Sigmoid colon (tissue), 6 donors: ENCODE measurements at regions not wholly inside any gene's neighbourhood (a gene's known extent, or its start where the extent isn't known, plus 50 kb on each side); places are given as distances from the start of the nearest gene placed in this dataset.

Experiments
- DNase-seq: peaks from one replicate; pipeline ENCODE4 v3.0.0-alpha.2; 2019
- H3K27ac ChIP-seq, 4 donors: fragments of 200-600 bp; sonication (generic); one replicate each; pipeline ENCODE4 v1.5.1; 2016 to 2019; ENCODE audit warnings: mild to moderate bottlenecking in 1 of 4
- H3K27me3 ChIP-seq, 3 donors: fragments of 200-600 bp; sonication (generic); one replicate each; pipeline ENCODE4 v1.5.1; 2019; ENCODE audit warnings: mild to moderate bottlenecking in 1 of 3
- H3K36me3 ChIP-seq, 4 donors: fragments of 200-600 bp; sonication (generic); one replicate each; pipeline ENCODE4 v1.5.1; 2016 to 2019
- H3K4me1 ChIP-seq, 4 donors: fragments of 200-600 bp; sonication (generic); one replicate each; pipeline ENCODE4 v1.5.1; 2017 to 2019
- H3K4me3 ChIP-seq, 4 donors: fragments of 200-600 bp; sonication (generic); one replicate each; pipeline ENCODE4 v1.5.1; 2017 to 2019; ENCODE audit warnings: mild to moderate bottlenecking in 2 of 4, moderate library complexity in 1 of 4
- H3K9me3 ChIP-seq, 4 donors: fragments of 200-600 bp in 3 of 4; sonication (generic) in 3 of 4; one replicate each; pipeline versions ENCODE4 v1.5.1 to v1.6.1; 2013 to 2019
- EP300 ChIP-seq, 4 donors: sonication (generic); formaldehyde crosslinking; IDR thresholded peaks; one replicate each; pipeline ENCODE4 v1.6.1; 2017; ENCODE audit warnings: antibody characterized with exemption in 4 of 4
- POLR2A ChIP-seq, 2 donors: fragments of 450-650 bp; IDR thresholded peaks; one replicate each; pipeline ENCODE4 v1.6.1; 2016; ENCODE audit warnings: antibody characterized with exemption in 2 of 2, mild to moderate bottlenecking in 2 of 2, moderate library complexity in 2 of 2
- POLR2AphosphoS5 ChIP-seq, 4 donors: sonication (generic); formaldehyde crosslinking; IDR thresholded peaks; one replicate each; pipeline ENCODE4 v1.6.1; 2017; ENCODE audit warnings: antibody characterized with exemption in 4 of 4
- WGBS, 2 donors: extraction: QIAGEN DNeasy Blood & Tissue Kit; methylation state at CpG; one replicate each; pipeline ENCODE4 v1.1.7; 2013; 5-methylcytosine and 5-hydroxymethylcytosine counted together
- intact Hi-C: fragments of 100-400 bp; cut with DNase I; formaldehyde crosslinking; loops from one replicate; pipeline ENCODE4 v1.15.1; 2023
- TF ChIP-seq, protein P1 (sequence below), 4 experiments: fragments of 450-650 bp in 3 of 4; fragments of 200-600 bp in 1 of 4; IDR thresholded peaks; one replicate each; pipeline ENCODE4 v1.5.1; 2016 to 2019; ENCODE audit warnings: antibody characterized with exemption in 4 of 4, mild to moderate bottlenecking in 3 of 4, moderate library complexity in 2 of 4
- donor health status: healthy with polysubstance abuse.
- donor health status: healthy.

DNA sequence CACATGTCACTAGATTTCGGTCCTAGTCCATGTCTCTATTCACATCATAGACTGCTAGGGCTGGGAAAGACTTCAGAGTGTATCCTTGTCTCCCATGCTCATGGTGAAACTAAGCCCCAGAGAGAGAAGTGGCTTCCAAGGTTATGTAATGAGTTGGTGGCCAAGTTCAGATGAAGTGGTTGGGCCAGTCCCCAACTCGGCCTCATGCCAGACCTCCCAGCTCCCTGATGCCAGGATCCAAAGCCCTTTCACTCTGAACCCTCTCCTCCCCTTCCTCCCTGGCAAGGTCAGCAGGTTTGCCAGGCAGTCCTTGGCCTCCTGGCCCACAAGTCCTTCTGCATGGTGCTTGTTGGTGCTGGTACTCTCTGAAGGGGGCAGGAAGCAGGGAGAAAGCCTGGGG, 189.7 kb downstream of the AXIN2 start:
- intact Hi-C loops, result no loop called here
- no peak overlapping the region for H3K4me3 ChIP-seq
- H3K27me3 ChIP-seq, result peaks cover 0 to 13% (median 0%) of the 10 kb centered on the region in 3 donors
- no peaks in the 10 kb centered on the region for H3K9me3 ChIP-seq
- no peaks in the 10 kb centered on the region for H3K4me1 ChIP-seq
- H3K36me3 ChIP-seq, result no peaks in the 10 kb centered on the region
- no peak for TF ChIP-seq POLR2A (IDR thresholded peaks at IDR 0.05)
- TF ChIP-seq EP300 (IDR thresholded peaks at IDR 0.05), result no peak
- TF ChIP-seq, protein P1, sequence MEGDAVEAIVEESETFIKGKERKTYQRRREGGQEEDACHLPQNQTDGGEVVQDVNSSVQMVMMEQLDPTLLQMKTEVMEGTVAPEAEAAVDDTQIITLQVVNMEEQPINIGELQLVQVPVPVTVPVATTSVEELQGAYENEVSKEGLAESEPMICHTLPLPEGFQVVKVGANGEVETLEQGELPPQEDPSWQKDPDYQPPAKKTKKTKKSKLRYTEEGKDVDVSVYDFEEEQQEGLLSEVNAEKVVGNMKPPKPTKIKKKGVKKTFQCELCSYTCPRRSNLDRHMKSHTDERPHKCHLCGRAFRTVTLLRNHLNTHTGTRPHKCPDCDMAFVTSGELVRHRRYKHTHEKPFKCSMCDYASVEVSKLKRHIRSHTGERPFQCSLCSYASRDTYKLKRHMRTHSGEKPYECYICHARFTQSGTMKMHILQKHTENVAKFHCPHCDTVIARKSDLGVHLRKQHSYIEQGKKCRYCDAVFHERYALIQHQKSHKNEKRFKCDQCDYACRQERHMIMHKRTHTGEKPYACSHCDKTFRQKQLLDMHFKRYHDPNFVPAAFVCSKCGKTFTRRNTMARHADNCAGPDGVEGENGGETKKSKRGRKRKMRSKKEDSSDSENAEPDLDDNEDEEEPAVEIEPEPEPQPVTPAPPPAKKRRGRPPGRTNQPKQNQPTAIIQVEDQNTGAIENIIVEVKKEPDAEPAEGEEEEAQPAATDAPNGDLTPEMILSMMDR (IDR thresholded peaks at IDR 0.05), result no peak
- TF ChIP-seq POLR2AphosphoS5 (IDR thresholded peaks at IDR 0.05), result no peak
- 23 to 76% methylated on average over 2 of the region's 2 CpGs for WGBS, 2 donors
- no peak for DNase-seq
- no peak overlapping the region for H3K27ac ChIP-seq

DNA sequence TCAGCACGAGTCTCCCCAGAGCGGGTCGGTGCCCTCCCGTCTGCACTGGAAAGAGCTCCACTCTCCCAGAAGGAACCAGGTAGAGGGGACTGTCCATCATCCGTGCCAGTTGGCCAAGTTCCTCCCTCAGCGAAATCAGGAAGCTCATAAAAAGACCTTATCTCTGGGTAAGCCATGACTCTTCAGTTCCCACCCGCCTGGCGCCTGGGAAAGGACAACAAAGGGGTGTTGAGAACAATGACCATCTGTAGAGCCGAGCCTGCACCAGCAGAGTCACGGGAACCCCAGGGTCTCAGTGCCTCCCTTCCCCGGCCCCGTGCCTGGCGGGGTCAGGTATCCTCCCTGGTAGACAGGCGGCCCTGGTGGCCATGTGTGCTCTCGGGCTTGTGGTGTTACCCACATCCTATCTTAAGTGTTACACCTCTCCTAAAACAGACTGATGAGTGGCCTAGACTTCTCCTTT, 190.7 kb downstream of the AXIN2 start:
- intact Hi-C loops, result no loop called here
- no peak for DNase-seq

DNA sequence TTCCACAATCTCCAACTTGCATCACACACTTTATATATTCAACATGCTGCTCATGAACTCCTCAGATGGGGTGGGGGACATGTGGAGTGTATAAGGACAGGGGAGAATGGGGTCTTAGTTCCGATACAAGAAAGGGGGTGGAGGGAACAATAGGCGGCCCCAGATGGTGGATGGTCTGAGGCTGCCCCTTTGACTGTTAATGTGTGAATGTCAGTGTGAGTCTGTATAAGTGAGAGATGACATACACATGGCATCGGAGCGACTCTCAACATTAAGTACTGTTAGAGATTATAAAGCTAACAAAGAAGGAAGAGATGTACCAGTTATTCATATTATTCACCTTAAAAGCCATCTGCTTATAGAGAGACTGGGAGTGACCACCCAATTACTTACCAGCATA, 193.1 kb downstream of the AXIN2 start:
- Histone ChIP-seq H3K4me3 (no peak overlapping the region), H3K4me1 (no peaks in the 10 kb centered on the region), H3K27ac (no peak overlapping the region), H3K36me3 (no peaks in the 10 kb centered on the region), H3K9me3 (no peaks in the 10 kb centered on the region), H3K27me3 (peaks cover 0 to 13% (median 0%) of the 10 kb centered on the region in 3 donors)
- DNase-seq, result no peak
- TF ChIP-seq, protein P1 (IDR thresholded peaks at IDR 0.05), result no peak
- TF ChIP-seq EP300 (IDR thresholded peaks at IDR 0.05) (no peak), POLR2AphosphoS5 (IDR thresholded peaks at IDR 0.05) (no peak), POLR2A (IDR thresholded peaks at IDR 0.05) (no peak)
- 89 to 93% methylated on average over 4 of the region's 4 CpGs for WGBS, 2 donors
- intact Hi-C loops, result no loop called here

More for the DNA sequence above, 190.7 kb downstream of the AXIN2 start:
- Histone ChIP-seq H3K27me3 (peaks cover 0 to 13% (median 0%) of the 10 kb centered on the region in 3 donors), H3K4me3 (no peak overlapping the region), H3K4me1 (no peaks in the 10 kb centered on the region), H3K9me3 (no peaks in the 10 kb centered on the region), H3K27ac (no peak overlapping the region), H3K36me3 (no peaks in the 10 kb centered on the region)
- 8 to 27% methylated on average over 15 of the region's 15 CpGs for WGBS, 2 donors
- TF ChIP-seq, protein P1 (IDR thresholded peaks at IDR 0.05), result no peak
- peak in 1 of 2 donors; percentile 26 for TF ChIP-seq POLR2A (IDR thresholded peaks at IDR 0.05)
- TF ChIP-seq EP300 (IDR thresholded peaks at IDR 0.05), result no peak

DNA sequence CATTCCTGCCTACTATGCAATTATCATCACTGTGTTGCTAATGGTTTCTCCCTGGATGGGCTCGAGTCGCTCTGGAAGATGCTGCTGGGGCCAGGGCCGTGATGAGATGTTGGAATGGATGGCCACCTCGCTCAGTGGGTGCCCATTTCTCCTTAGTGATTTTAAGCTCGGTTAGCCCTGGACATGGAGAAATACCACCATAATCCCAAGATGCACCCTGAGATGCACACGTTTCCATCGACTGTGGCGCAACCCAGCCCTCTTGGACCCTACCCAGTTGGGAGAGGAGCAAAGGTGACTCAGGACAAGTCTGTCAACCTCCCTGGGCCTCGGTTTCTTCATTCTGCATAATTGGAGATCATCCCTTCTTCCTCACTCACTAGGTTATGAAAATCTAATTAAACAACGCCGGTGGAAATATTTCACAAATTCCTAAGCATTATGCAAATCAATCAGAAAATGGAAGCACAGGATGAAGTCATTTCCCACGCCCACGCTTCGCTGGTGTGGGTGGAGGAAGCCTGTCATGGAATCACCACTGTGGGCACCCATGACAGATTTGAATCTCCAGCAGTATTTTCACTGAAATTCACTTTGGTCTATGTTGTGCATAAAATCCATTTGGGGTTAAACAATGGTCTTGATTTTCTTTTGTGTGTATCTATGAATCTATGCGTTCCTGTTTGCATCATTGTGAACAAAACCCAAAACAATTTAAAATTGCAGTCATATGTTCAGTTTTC, 195.2 kb downstream of the AXIN2 start:
- TF ChIP-seq EP300 (IDR thresholded peaks at IDR 0.05) (no peak), POLR2A (IDR thresholded peaks at IDR 0.05) (no peak), POLR2AphosphoS5 (IDR thresholded peaks at IDR 0.05) (no peak)
- TF ChIP-seq, protein P1 (IDR thresholded peaks at IDR 0.05), result no peak
- Histone ChIP-seq H3K4me3 (no peak overlapping the region), H3K27me3 (peaks cover 0 to 6% (median 0%) of the 10 kb centered on the region in 3 donors), H3K4me1 (no peaks in the 10 kb centered on the region), H3K27ac (no peak overlapping the region), H3K9me3 (no peaks in the 10 kb centered on the region), H3K36me3 (no peaks in the 10 kb centered on the region)
- 76 to 87% methylated on average over 15 of the region's 15 CpGs for WGBS, 2 donors
- intact Hi-C loops, result no loop called here
- DNase-seq, result no peak
